Cerebellar cortex (tissue), 1 donor: ENCODE measurements at regions not wholly inside any gene's neighbourhood (a gene's known extent, or its start where the extent isn't known, plus 50 kb on each side); places are given as distances from the start of the nearest gene placed in this dataset.
"Not testable (repeated sequence)": the region's sequence is repeated elsewhere in the genome, so short reads cannot be mapped to it uniquely, and the experiment has no call there.

Source experiments
- DNase-seq: peaks from one replicate; pipeline ENCODE4 v3.0.0-alpha.2; 2015; ENCODE audit warnings: low spot score

- no peak for DNase-seq
Measured at GRCh38 chr16:8187782-8188372, 402.4 kb downstream of the TMEM114 start.

- DNase-seq = no peak
Measured at GRCh38 chr16:8184854-8185253, 405.5 kb downstream of the TMEM114 start.

GRCh38 chr16:8183176-8184099, 406.9 kb downstream of the TMEM114 start:
- no peak for DNase-seq

- no peak for DNase-seq
Measured at GRCh38 chr16:8182761-8183160, 407.6 kb downstream of the TMEM114 start.

DNA sequence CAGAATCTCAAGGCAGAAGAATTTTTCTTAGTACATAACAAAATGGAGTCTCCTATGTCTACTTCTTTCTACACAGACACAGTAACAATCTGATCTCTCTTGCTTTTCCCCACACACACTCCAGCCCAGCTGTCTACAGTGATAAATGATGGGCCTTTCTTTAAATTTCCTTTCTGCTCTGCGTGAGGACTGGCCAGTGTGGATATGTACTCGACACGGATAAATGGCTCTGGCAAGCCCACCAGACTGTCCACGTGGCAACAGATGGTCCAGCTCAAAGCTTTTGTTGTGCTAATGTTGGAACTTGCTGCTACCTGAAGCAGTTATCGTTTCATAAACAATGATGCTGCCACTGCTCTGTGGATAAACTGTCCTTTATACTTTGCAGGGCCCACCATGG, 410.7 kb downstream of the TMEM114 start:
- peak; percentile 50 for DNase-seq

DNA sequence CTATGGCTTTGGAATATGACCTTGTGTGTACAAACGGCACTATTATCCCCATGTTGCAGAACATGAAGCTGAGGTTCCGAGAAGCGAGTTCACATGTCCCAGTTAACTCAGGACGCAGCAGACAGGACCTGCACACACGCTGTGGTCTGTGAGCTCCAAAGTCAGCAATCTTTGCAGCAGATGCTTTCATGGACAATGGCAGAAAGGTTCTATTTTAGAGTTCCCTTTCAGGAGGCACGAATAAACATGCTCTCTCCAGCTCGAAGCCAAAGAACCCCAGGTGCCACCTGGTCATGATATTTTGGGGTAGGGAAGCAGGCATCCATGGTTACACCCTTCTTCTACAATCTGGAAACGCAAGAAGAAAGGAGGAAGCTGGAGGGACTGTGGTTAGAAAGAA, 412.0 kb downstream of the TMEM114 start:
- DNase-seq = peak; percentile 54

DNA sequence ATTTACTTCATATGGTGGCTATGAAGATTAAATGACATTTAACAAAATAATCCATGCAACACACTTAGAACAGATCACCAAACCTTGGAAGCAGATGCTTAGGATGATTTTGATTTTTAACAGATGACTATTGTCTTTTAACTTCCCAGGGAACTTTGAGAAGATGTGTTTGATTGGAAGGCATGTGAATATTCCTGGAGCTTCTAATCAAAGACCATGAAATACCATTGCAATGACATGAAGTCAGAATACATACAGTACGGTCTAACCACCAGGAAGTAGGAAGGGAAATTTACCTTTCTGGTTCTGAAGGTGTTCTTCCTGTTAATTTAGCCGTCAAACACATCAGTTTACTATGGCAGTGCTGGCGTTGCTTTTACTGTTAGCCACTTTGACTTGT, 414.9 kb downstream of the TMEM114 start:
- no peak for DNase-seq

DNA sequence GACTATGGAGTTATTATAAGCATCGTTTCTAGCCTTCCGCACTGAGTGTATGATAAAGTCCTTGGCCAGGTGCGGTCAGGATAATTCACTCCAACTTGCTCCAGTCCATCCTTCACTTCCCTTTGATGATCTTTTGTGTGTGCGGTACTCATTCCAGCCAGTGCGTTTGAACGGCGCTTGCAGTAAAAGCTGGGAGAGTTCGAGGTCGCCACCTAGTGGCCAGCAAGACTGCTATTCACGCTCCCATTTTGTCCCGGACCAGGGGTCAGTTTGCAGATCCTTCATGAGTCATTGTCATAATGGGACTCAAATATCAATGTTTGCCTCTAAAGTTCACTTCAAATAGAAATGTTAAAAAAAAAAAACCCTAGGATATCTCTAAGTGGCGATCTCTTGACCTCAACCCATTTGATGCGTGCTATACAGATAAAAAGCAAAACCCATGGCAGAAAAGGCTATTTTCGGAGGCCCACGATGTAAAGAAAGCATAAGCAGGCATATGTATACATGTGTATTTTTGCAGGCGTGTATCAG, 417.1 kb downstream of the TMEM114 start:
- peak; percentile 82 for DNase-seq

DNA sequence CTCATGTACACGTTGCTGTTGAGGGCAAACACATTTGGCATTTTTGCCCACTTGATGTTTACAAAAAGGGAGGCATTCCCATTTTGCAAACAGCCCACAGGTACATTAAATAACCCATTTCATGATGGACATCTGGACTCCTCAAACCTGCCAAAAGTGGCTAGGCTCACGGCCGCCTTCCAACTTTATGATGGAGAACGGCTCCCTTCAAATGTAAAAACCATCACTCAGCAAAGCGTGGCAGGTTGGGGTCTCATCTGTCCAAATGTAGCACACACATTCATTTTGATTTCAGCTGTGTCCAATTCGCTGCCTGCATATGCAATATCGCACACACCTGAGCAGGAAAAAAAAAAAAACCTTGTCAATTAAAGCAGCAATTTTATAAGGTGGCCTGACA, 417.8 kb downstream of the TMEM114 start:
- peak; percentile 2 for DNase-seq

DNA sequence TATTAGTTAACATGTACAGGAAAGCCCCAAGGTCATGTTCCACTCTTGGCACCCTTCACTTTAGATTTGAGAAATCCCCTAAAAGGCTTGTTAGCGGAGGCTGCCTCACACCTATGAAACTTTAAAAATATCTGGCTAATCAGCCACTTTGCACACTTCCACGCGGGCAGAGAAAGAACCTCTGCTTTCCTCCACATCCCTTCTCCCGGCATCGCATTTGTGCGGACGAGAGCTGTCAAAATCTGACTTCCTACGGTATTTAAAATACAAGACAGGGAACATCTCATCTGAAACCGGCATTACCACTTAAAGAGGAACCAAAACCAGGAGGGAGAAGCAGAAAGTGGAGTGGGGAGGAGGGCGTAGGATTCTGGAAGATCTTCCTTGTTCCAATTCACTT, 422.3 kb downstream of the TMEM114 start:
- DNase-seq = no peak

DNA sequence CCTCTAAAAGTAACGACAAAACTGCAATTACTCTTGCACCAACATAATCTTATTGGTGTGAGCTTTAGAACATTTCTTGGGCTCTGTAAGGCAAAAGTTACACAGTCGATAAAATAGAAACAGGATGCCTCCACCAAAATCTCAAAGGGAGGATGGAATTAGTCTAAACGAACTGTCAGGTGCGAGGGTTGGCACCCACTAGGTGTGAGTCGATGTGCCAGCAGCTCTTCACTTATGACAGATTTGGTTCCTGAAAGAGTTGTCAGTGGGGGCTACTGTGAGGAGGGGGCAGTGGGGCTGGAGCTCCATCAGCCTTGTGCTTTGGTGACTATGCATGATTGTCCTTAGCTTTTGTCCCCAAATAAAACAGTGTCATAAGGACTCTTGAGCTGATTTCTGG, 422.9 kb downstream of the TMEM114 start:
- DNase-seq = no peak

DNA sequence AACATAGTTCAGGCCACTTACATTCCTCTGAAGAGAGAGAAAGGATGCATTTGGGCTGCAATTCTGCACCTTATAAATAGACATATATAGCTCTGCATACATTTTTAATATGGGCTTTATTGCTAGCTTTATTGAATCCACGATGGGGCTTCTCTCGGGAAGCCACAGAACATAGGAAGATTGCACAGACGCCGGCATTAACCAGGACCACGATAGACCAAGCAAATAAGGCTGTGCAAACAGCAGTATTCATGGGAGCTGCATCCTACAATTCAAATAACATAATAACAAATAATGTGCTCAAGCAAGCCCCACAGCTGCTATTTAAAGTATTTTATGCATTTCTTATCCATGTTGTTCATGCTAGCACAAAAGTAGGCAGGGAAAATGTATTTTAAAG, 432.3 kb downstream of the TMEM114 start:
- DNase-seq = no peak

DNA sequence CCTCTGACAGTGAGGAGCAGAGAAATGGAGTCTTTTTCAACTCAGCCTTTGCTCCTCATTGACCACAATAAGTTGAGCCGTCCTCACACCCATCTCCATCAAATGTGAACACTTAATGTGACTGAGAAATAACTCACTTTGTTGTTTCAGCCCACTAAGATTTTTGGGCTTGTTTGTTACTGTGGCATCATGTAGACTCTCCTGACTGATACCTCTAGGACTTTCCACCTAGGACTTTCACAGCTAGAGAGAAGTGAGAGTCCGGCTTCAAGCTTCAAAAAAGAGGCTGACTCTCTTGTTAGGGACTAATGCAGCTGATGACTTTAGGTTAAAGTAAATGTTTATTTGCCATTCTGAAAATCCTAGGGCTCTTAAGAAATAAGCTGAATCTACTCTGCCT, 435.0 kb downstream of the TMEM114 start:
- DNase-seq = no peak

DNA sequence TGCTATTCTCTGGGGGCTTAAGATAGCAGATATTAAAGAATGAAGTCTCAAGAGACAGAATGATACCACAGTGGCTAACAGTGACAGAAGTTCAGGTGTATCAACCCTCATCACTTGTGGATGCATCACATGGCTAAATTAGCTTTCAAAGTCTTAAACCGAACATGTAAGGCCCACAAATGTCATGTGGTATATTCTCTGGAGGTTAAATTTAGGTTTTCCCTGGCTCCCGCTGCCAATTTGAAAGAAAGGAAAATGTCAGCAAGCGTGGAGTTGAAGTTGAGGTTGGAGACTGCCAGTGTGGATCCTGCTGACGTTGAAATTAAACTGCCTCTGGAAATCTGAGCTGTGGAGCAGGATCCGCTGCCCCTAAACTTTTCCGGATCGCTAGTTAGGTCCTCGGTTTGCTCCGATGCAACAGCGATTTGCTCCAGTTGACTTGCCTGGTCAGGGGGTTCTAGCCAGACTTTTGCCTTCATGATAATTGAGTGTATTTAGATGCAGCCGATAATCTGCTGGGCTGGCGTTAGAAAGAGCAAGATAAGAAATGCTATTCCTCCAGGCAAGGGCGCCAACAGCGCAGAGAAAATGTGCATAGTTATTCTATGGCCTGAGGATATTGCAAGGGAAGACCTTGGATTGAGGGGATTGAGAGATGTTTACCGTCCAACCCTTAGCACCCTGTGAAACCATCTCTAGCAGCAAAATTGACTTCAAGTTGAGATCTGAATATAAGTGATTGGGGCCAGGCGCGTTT, 443.9 kb downstream of the TMEM114 start:
- DNase-seq = no peak

- no peak for DNase-seq
Measured at GRCh38 chr16:8138666-8139065, 451.6 kb downstream of the TMEM114 start.

GRCh38 chr16:8137606-8138005, 452.7 kb downstream of the TMEM114 start:
- no peak for DNase-seq

GRCh38 chr16:8130197-8130596, 460.1 kb downstream of the TMEM114 start:
- DNase-seq = no peak

DNA sequence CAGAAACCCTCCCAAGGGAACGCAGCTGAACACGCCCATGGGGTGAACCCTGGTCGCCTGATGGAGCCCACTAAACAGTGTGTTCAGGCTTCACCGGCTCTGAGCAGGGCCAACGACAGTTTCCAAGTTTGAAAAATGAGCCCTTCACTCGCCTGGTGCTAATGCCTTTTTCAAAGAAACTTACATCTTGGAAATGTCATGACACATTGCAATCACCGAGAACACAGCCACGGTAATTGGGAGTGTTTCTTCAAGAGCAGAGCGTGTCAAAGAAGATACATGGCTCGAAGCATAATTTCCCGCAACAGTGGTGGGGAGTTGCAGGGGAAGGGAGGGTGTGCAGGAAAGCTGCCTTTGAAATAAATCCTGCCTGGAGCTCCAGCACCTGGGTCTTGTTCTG, 463.2 kb downstream of the TMEM114 start:
- DNase-seq = no peak

GRCh38 chr16:8126313-8126712, 464.0 kb downstream of the TMEM114 start:
- no peak for DNase-seq

DNA sequence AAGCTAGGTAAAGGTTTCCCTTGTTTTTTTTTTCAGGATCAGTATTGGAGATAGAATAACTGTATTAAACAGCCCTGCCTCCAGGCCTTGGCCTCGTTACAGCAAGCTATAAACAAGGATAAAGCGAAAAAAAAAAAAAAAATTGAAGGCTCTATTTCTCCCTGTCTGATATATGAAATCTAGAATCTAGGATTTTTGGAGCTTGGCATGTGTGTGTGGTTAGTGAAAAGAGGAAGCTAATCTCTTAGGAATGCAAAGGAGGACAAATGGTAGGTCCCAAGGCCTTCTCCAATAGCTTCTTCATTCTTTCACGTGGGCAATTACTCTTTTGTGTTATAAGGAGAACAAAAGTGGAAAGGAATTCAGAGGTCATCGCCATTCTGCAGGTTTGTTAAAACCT, 470.3 kb downstream of the TMEM114 start:
- DNase-seq = no peak

DNA sequence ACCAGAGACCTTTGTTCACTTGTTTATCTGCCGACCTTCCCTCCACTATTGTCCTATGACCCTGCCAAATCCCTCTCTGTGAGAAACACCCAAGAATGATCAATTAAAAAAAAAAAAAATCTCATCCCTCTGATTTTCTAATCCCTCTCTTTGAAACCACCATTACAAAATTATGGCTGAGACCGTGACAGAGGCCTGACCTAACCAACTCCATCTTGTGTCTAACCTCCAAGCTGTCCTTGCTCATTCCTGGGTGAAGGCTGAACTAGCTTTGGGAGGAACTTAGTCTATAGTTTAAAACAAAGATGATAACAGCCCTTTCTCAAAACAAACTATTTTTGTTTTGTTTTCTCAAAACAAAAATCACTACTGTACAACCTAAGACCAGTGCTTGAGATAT, 474.5 kb downstream of the TMEM114 start:
- no peak for DNase-seq

GRCh38 chr16:8114941-8115340, 475.4 kb downstream of the TMEM114 start:
- not testable (repeated sequence) for DNase-seq

GRCh38 chr16:8113843-8114242, 476.5 kb downstream of the TMEM114 start:
- no peak for DNase-seq
